PFSK-1 (cell line): ENCODE measurements at regions not wholly inside any gene's neighbourhood (a gene's known extent, or its start where the extent isn't known, plus 50 kb on each side); places are given as distances from the start of the nearest gene placed in this dataset.

Experiments used
- FOXP2 ChIP-seq: optimal IDR thresholded peaks from 2 replicates; pipeline ENCODE3; 2011; ENCODE audit warnings: borderline replicate concordance, control low read depth, inconsistent platforms; ENCODE audit not compliant: insufficient read depth; ENCODE audit errors: extremely low read length, extremely low read depth
- POLR2AphosphoS5 ChIP-seq: IDR thresholded peaks from 2 replicates; pipeline ENCODE4 v1.6.1; 2012; ENCODE audit warnings: low read depth, mild to moderate bottlenecking, control low read depth, low read length, moderate library complexity
- SIN3A ChIP-seq: IDR thresholded peaks from 2 replicates; pipeline ENCODE4 v1.6.1; 2012; ENCODE audit warnings: mild to moderate bottlenecking, low read length, moderate library complexity, borderline replicate concordance; ENCODE audit not compliant: insufficient read depth
- TAF1 ChIP-seq: IDR thresholded peaks from 2 replicates; pipeline ENCODE4 v1.6.1; 2012; ENCODE audit warnings: low read length, control low read depth, borderline replicate concordance; ENCODE audit not compliant: insufficient read depth
- TF ChIP-seq, protein P1 (sequence below), 2 experiments: IDR thresholded peaks; 2 replicates each; pipeline versions ENCODE4 v1.6.1 to v1.8.0; 2011 to 2012; ENCODE audit warnings: low read depth in 2 of 2, low read length in 2 of 2, control low read depth in 1 of 2, inconsistent platforms in 1 of 2, mild to moderate bottlenecking in 1 of 2, moderate library complexity in 1 of 2; ENCODE audit not compliant: insufficient read depth in 1 of 2

DNA sequence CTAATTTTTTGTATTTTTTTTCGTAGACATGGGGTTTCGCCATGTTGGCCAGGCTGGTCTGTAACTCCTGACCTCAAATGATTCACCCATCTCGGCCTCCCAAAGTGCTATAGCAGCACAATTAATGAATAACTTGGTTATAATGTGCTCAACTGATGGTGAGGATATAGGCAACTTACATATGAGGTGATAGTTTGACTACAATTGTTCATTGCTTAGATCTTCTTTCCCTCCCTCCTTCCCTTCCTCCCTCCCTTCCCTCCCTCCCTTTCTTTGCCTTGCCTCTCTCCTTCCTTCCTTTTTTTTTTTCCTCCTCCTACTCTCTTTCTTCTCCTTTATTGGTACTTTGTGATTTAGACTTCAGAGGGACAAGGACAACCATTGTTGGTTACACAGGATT is 151.2 kb downstream of the RNF144B start:
- TF ChIP-seq FOXP2 (no peak), POLR2AphosphoS5 (no peak), SIN3A (no peak), TAF1 (no peak)
- TF ChIP-seq, protein P1, sequence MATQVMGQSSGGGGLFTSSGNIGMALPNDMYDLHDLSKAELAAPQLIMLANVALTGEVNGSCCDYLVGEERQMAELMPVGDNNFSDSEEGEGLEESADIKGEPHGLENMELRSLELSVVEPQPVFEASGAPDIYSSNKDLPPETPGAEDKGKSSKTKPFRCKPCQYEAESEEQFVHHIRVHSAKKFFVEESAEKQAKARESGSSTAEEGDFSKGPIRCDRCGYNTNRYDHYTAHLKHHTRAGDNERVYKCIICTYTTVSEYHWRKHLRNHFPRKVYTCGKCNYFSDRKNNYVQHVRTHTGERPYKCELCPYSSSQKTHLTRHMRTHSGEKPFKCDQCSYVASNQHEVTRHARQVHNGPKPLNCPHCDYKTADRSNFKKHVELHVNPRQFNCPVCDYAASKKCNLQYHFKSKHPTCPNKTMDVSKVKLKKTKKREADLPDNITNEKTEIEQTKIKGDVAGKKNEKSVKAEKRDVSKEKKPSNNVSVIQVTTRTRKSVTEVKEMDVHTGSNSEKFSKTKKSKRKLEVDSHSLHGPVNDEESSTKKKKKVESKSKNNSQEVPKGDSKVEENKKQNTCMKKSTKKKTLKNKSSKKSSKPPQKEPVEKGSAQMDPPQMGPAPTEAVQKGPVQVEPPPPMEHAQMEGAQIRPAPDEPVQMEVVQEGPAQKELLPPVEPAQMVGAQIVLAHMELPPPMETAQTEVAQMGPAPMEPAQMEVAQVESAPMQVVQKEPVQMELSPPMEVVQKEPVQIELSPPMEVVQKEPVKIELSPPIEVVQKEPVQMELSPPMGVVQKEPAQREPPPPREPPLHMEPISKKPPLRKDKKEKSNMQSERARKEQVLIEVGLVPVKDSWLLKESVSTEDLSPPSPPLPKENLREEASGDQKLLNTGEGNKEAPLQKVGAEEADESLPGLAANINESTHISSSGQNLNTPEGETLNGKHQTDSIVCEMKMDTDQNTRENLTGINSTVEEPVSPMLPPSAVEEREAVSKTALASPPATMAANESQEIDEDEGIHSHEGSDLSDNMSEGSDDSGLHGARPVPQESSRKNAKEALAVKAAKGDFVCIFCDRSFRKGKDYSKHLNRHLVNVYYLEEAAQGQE (IDR thresholded peaks at IDR 0.05; ENCODE audit: insufficient read depth in 1 of 2, low read depth in 2 of 2, low read length in 2 of 2), result no peak

DNA sequence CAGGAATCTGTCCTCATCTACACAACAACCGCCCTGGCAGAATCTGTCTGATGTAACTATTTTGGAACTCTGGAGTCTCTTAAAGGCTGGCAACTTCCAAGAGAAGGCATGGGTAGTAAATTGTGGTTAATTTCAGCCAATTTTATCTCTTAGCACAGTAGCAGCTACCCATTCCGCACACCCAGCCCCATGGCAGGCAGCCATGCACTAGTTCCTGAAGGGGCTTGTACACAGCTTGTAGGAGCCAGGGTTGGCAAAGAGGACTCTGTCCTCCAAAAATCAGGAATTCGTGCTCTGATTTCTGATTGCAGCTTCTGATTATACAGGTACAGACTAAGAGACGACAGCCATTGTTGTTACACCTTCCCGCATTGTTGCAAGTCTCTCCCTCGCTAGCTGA is 155.9 kb downstream of the RNF144B start:
- TF ChIP-seq FOXP2 (no peak), SIN3A (no peak), POLR2AphosphoS5 (no peak), TAF1 (no peak)
- TF ChIP-seq, protein P1 (IDR thresholded peaks at IDR 0.05; ENCODE audit: insufficient read depth in 1 of 2, low read depth in 2 of 2, low read length in 2 of 2), result no peak

DNA sequence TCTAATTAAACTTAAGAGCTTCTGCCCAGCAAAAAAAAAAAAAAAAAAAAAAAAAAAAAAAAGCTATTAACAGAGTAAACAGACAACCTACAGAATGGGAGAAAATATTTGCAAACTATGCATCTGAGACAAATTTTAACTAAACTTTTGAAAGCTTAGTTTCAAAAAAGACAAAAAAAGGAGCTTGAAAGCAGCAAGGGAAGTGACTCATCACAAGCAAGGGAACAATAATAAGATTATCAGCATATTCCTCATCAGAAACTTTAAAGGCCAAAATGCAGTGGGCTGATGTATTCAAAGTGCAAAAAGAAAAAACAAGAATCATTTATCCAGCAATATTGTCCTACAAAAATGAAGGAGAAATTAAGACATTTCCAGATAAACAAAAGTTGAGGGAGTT is 158.6 kb downstream of the RNF144B start:
- no peak for TF ChIP-seq POLR2AphosphoS5
- TF ChIP-seq FOXP2, result no peak
- TF ChIP-seq TAF1, result no peak
- TF ChIP-seq, protein P1 (IDR thresholded peaks at IDR 0.05; ENCODE audit: insufficient read depth in 1 of 2, low read depth in 2 of 2, low read length in 2 of 2), result no peak
- TF ChIP-seq SIN3A, result no peak

DNA sequence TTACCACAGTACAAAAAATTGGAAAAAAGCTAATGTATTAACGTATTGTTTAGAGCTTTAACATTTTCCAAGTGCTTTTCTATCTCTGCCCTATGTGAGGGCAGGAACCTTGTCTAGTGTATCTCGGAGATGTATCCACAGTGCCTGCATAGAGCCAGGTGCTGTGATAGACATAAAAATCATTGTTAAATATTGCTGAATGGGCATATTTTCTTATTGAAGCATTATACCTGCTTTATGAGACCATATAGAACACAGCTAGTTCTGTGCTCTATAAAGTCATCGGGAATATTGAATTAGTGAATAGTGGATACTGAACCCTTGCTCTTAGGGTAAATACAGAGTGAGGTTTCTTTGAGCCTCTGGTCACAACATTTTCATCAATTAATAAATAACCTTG is 163.0 kb downstream of the RNF144B start:
- TF ChIP-seq TAF1, result no peak
- TF ChIP-seq, protein P1 (IDR thresholded peaks at IDR 0.05; ENCODE audit: insufficient read depth in 1 of 2, low read depth in 2 of 2, low read length in 2 of 2), result no peak

DNA sequence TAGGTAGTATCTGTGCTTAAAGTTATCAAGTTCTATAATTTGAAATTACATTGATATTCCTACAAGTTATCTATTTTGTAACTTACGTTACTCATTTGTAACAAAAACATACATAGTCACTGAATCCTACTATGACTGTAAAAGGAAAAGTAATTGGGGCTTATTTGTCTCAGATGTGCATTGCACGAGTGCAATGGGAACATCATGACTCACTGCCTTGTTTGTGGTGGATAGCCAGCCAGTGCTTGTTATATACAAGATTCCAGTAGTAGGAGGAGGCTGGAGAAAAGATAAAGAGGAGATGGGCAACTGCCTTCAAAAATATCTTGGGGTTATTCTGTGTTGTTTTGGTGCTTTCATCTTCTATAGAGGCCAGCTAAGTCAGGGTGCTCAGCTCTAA is 164.1 kb downstream of the RNF144B start:
- TF ChIP-seq POLR2AphosphoS5 (no peak), FOXP2 (no peak), SIN3A (no peak), TAF1 (no peak)
- TF ChIP-seq, protein P1 (IDR thresholded peaks at IDR 0.05; ENCODE audit: insufficient read depth in 1 of 2, low read depth in 2 of 2, low read length in 2 of 2), result no peak
